BE2C (cell line): ENCODE measurements at regions not wholly inside any gene's neighbourhood (a gene's known extent, or its start where the extent isn't known, plus 50 kb on each side); places are given as distances from the start of the nearest gene placed in this dataset.

Experiments used
- DNase-seq: peaks from one replicate; pipeline ENCODE4 v3.0.0-alpha.2; 2020
- H3K27me3 ChIP-seq: fragments of 250-450 bp; sonication (Bioruptor Pico); 2 replicates; pipeline ENCODE4 v1.5.1; 2020; ENCODE audit warnings: mild to moderate bottlenecking
- H3K36me3 ChIP-seq: fragments of 250-450 bp; sonication (Bioruptor Pico); 2 replicates; pipeline ENCODE4 v1.5.1; 2020; ENCODE audit warnings: mild to moderate bottlenecking
- H3K4me1 ChIP-seq: fragments of 250-450 bp; sonication (Bioruptor Pico); 2 replicates; pipeline ENCODE4 v1.5.1; 2020
- H3K4me3 ChIP-seq: 2 replicates; pipeline ENCODE4 v1.5.1; 2011; ENCODE audit warnings: low read depth, low read length
- H3K9me3 ChIP-seq: fragments of 250-450 bp; sonication (Bioruptor Pico); 2 replicates; pipeline ENCODE4 v1.5.1; 2020
- TF ChIP-seq, protein P1 (sequence below): IDR thresholded peaks from 2 replicates; pipeline ENCODE4 v1.5.1; 2012; ENCODE audit warnings: mild to moderate bottlenecking, low read depth, low read length

DNA sequence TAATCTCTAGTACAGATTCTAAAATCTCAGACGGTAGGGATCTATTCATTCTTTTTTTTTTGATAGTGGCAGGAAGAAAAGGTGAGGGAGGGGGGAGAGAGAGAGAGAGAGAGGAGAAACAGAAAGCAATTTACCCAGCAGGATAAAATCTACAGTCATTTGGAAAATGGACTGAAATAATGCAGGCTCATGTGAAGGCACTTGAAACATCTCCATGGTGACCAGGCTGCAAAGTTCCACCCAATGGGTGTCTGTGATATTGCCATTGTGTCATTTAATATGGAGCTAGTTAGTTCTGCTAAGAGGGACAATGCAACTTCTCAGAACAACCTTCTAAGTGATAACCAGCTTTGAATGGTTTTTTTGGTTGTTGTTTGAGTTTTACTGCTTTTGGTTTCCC, 165.2 kb upstream of the RAG2 start:
- no peaks in the 10 kb centered on the region for H3K36me3 ChIP-seq
- no peak for DNase-seq
- no peaks in the 10 kb centered on the region for H3K9me3 ChIP-seq
- H3K27me3 ChIP-seq = no peaks in the 10 kb centered on the region
- TF ChIP-seq, protein P1, sequence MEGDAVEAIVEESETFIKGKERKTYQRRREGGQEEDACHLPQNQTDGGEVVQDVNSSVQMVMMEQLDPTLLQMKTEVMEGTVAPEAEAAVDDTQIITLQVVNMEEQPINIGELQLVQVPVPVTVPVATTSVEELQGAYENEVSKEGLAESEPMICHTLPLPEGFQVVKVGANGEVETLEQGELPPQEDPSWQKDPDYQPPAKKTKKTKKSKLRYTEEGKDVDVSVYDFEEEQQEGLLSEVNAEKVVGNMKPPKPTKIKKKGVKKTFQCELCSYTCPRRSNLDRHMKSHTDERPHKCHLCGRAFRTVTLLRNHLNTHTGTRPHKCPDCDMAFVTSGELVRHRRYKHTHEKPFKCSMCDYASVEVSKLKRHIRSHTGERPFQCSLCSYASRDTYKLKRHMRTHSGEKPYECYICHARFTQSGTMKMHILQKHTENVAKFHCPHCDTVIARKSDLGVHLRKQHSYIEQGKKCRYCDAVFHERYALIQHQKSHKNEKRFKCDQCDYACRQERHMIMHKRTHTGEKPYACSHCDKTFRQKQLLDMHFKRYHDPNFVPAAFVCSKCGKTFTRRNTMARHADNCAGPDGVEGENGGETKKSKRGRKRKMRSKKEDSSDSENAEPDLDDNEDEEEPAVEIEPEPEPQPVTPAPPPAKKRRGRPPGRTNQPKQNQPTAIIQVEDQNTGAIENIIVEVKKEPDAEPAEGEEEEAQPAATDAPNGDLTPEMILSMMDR = no peak
- no peaks in the 10 kb centered on the region for H3K4me1 ChIP-seq
- H3K4me3 ChIP-seq = no peak overlapping the region

DNA sequence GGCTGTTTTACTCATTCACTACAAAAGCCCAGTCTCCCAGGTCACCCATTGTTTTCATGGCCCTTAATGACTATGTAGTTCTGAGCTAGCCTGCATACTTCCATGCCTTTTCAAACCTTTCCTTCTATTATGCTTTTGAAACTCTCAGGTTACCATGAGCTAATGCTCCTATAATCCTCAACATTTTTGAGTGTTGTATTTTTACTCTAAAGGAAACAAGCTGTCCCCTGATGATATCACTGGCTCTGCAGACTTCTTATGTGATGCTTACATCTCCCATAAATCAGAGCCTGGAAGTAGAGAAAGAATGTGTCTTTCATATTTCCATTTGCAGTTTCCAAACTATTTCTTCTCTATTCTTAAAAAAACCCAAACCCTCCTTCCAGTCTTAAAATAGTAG, 159.0 kb upstream of the RAG2 start:
- TF ChIP-seq, protein P1 = no peak
- Histone ChIP-seq H3K4me3 (no peak overlapping the region), H3K27me3 (no peaks in the 10 kb centered on the region), H3K36me3 (no peaks in the 10 kb centered on the region), H3K4me1 (no peaks in the 10 kb centered on the region), H3K9me3 (no peaks in the 10 kb centered on the region)
- DNase-seq = no peak

DNA sequence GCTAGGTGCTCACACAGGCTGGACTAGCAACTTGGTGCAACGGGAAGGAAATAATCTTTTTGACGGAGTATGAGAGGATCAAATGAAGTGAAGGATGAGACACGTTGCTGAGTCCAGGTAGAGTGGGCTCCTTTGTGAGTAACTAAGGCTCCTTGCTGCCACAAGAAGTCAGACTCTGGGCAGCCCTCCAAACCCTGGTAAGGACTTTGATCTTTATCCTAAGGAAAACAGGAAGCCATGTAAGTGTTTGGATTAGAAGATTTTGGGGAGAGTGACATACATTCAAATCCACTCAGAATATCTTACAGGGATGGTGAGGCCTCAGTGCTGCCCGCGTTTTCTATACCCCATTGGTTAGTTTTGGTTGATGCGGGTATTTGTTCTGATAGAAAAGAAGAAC, 155.9 kb upstream of the RAG2 start:
- DNase-seq = no peak
- Histone ChIP-seq H3K36me3 (no peaks in the 10 kb centered on the region), H3K4me3 (no peak overlapping the region), H3K27me3 (no peaks in the 10 kb centered on the region), H3K4me1 (no peaks in the 10 kb centered on the region), H3K9me3 (no peaks in the 10 kb centered on the region)
- TF ChIP-seq, protein P1 = no peak

DNA sequence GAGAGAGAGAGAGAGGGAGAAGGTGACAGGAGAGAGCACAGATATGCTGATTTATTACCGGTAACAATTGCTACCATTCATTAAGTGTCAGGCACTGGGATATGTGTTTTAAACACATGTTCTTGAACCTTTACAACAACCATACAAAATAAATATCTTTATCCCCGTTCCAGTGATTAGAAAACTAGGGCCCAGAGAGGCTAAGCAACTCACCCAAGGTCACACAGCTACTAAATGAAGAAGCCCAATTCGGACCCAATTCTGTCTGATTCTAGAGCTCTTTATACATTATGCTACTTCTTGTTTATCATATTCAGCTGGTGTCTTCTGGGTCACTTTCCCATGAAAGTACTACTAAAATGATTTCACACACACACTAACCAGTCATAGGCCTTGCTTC, 154.0 kb upstream of the RAG2 start:
- Histone ChIP-seq H3K4me3 (no peak overlapping the region), H3K27me3 (no peaks in the 10 kb centered on the region), H3K9me3 (no peaks in the 10 kb centered on the region), H3K36me3 (no peaks in the 10 kb centered on the region), H3K4me1 (no peaks in the 10 kb centered on the region)
- no peak for DNase-seq
- TF ChIP-seq, protein P1 = no peak

DNA sequence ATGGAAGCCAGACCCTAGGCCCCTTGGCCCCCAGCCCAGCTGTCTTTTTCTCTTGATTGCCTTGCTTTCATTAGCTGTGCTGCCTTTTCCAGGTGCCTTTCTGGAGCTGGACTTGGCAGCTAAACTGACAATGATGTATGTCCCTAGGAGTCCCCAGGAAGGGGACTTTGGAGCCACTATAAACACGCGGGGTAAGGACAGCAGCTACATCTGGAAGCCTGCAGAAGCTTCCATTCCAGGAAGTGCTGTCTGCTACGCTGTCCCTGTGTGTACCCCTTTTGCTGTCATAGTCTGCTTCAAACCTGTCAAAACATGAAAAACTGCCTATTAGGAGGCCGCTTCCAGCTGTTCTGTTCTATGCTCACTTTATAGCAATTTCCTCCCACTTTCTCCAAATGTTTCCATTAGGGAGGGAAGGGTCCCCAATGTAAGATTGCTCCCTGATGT, 153.3 kb upstream of the RAG2 start:
- Histone ChIP-seq H3K36me3 (no peaks in the 10 kb centered on the region), H3K4me1 (no peaks in the 10 kb centered on the region), H3K4me3 (no peak overlapping the region), H3K9me3 (no peaks in the 10 kb centered on the region), H3K27me3 (no peaks in the 10 kb centered on the region)
- TF ChIP-seq, protein P1 = no peak
- peak; percentile 56 for DNase-seq

DNA sequence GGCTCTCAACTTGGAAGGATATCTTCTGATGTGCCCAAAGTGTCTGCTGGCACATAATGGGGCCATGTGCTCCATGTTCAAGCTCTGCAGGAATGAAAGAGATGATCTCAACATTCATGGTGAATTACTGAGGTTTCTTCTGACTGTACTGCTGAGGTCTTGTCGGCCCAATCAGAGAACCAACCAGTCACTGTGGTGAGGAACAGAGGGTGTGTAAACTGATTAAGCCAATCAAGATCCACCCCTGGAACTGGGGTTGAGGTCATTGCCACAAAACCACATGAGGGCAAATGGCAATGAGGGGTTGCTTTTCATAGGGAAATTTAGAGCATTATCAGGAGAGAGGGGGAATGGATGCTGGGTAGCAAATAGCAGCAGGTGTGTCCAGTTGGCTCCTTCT, 152.3 kb upstream of the RAG2 start:
- no peaks in the 10 kb centered on the region for H3K4me1 ChIP-seq
- no peak overlapping the region for H3K4me3 ChIP-seq
- no peaks in the 10 kb centered on the region for H3K9me3 ChIP-seq
- TF ChIP-seq, protein P1 = no peak
- H3K36me3 ChIP-seq = no peaks in the 10 kb centered on the region
- no peak for DNase-seq
- no peaks in the 10 kb centered on the region for H3K27me3 ChIP-seq
